Stomach (tissue), 4 donors: ENCODE measurements at regions not wholly inside any gene's neighbourhood (a gene's known extent, or its start where the extent isn't known, plus 50 kb on each side); places are given as distances from the start of the nearest gene placed in this dataset.

ENCODE experiments used
- EP300 ChIP-seq: sonication (generic); formaldehyde crosslinking; IDR thresholded peaks from one replicate; pipeline ENCODE4 v1.6.1; 2017; ENCODE audit warnings: antibody characterized with exemption
- POLR2A ChIP-seq, 4 donors: fragments of 450-650 bp; IDR thresholded peaks; one replicate each; pipeline ENCODE4 v1.6.1; 2016; ENCODE audit warnings: antibody characterized with exemption in 4 of 4, control low read depth in 2 of 4, mild to moderate bottlenecking in 1 of 4, moderate library complexity in 1 of 4
- TF ChIP-seq, protein P1 (sequence below), 7 experiments: fragments of 450-650 bp in 4 of 7; fragments of 200-600 bp in 3 of 7; sonication (generic) in 3 of 7; IDR thresholded peaks; one replicate each; pipeline ENCODE4 v1.5.1; 2016 to 2019; ENCODE audit warnings: antibody characterized with exemption in 7 of 7, control low read depth in 2 of 7, mild to moderate bottlenecking in 1 of 7

DNA sequence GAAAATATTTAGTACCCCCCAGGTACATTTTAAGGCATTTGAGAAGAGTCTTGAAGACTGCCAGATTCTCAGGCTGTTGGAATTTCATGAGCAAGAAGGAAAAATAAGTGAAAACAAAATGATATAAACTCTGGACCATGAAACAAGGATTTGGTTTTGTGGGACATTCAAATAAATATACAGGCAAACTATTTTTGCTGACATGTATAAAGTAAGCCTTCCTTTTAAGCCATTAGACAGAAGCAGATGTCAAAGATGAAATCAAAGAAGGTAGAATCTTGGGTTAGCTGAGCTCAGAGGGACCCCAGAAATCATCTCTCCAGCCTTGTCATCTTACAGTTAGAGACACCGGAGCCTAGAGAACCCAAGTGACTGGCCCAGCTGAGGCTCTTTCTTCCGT lies 51.3 kb upstream of the ACSL3 start:
- TF ChIP-seq, protein P1, sequence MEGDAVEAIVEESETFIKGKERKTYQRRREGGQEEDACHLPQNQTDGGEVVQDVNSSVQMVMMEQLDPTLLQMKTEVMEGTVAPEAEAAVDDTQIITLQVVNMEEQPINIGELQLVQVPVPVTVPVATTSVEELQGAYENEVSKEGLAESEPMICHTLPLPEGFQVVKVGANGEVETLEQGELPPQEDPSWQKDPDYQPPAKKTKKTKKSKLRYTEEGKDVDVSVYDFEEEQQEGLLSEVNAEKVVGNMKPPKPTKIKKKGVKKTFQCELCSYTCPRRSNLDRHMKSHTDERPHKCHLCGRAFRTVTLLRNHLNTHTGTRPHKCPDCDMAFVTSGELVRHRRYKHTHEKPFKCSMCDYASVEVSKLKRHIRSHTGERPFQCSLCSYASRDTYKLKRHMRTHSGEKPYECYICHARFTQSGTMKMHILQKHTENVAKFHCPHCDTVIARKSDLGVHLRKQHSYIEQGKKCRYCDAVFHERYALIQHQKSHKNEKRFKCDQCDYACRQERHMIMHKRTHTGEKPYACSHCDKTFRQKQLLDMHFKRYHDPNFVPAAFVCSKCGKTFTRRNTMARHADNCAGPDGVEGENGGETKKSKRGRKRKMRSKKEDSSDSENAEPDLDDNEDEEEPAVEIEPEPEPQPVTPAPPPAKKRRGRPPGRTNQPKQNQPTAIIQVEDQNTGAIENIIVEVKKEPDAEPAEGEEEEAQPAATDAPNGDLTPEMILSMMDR (IDR thresholded peaks at IDR 0.05) = no peak
- TF ChIP-seq POLR2A (IDR thresholded peaks at IDR 0.05) (no peak), EP300 (no peak)
